ENCODE measurements at regions not wholly inside any gene's neighbourhood (a gene's known extent, or its start where the extent isn't known, plus 50 kb on each side); places are given as distances from the start of the nearest gene placed in this dataset.

- H3K4me1 ChIP-seq, result no peaks in the 10 kb centered on the region
- no peak overlapping the region for H3K4me3 ChIP-seq (ENCODE audit: low read depth, low read length)
- no peak overlapping the region for H3K27ac ChIP-seq
- no peaks in the 10 kb centered on the region for H3K27me3 ChIP-seq (ENCODE audit: control insufficient read depth, insufficient read depth, low read length)
- no peak overlapping the region for H3K4me2 ChIP-seq (ENCODE audit: low read length)
- TF ChIP-seq, protein P1, sequence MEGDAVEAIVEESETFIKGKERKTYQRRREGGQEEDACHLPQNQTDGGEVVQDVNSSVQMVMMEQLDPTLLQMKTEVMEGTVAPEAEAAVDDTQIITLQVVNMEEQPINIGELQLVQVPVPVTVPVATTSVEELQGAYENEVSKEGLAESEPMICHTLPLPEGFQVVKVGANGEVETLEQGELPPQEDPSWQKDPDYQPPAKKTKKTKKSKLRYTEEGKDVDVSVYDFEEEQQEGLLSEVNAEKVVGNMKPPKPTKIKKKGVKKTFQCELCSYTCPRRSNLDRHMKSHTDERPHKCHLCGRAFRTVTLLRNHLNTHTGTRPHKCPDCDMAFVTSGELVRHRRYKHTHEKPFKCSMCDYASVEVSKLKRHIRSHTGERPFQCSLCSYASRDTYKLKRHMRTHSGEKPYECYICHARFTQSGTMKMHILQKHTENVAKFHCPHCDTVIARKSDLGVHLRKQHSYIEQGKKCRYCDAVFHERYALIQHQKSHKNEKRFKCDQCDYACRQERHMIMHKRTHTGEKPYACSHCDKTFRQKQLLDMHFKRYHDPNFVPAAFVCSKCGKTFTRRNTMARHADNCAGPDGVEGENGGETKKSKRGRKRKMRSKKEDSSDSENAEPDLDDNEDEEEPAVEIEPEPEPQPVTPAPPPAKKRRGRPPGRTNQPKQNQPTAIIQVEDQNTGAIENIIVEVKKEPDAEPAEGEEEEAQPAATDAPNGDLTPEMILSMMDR (IDR thresholded peaks at IDR 0.05), result no peak
- H3K9ac ChIP-seq, result no peak overlapping the region
- H3K36me3 ChIP-seq (ENCODE audit: control insufficient read depth, insufficient read depth, low read length), result no peaks in the 10 kb centered on the region
- no peaks in the 10 kb centered on the region for H3K79me2 ChIP-seq
- no peaks in the 10 kb centered on the region for H3K9me3 ChIP-seq (ENCODE audit: control insufficient read depth, low read length)
- H2AFZ ChIP-seq, result no peak overlapping the region
Observed at GRCh38 chr2:226040344-226040900, 640.9 kb downstream of the NYAP2 start.

GRCh38 chr2:226037526-226037925, 638.0 kb downstream of the NYAP2 start:
- H3K9ac ChIP-seq, result no peak overlapping the region
- no peaks in the 10 kb centered on the region for H3K27me3 ChIP-seq (ENCODE audit: control insufficient read depth, insufficient read depth, low read length)
- no peaks in the 10 kb centered on the region for H3K4me1 ChIP-seq
- H3K27ac ChIP-seq, result no peak overlapping the region
- no peaks in the 10 kb centered on the region for H3K36me3 ChIP-seq (ENCODE audit: control insufficient read depth, insufficient read depth, low read length)
- no peaks in the 10 kb centered on the region for H3K9me3 ChIP-seq (ENCODE audit: control insufficient read depth, low read length)
- H3K4me3 ChIP-seq (ENCODE audit: low read depth, low read length), result no peak overlapping the region
- TF ChIP-seq, protein P1 (IDR thresholded peaks at IDR 0.05), result no peak
- H3K79me2 ChIP-seq, result no peaks in the 10 kb centered on the region
- no peak overlapping the region for H2AFZ ChIP-seq
- H3K4me2 ChIP-seq (ENCODE audit: low read length), result no peak overlapping the region

GRCh38 chr2:226031647-226032501, 632.4 kb downstream of the NYAP2 start:
- H3K4me1 ChIP-seq, result no peaks in the 10 kb centered on the region
- no peak overlapping the region for H3K27ac ChIP-seq
- H3K4me2 ChIP-seq (ENCODE audit: low read length), result peak overlapping the region; percentile 79
- peak overlapping the region; percentile 48 for H3K4me3 ChIP-seq (ENCODE audit: low read depth, low read length)
- H3K36me3 ChIP-seq (ENCODE audit: control insufficient read depth, insufficient read depth, low read length), result no peaks in the 10 kb centered on the region
- no peaks in the 10 kb centered on the region for H3K27me3 ChIP-seq (ENCODE audit: control insufficient read depth, insufficient read depth, low read length)
- TF ChIP-seq, protein P1 (IDR thresholded peaks at IDR 0.05), result no peak
- H3K9me3 ChIP-seq (ENCODE audit: control insufficient read depth, low read length), result no peaks in the 10 kb centered on the region
- H3K9ac ChIP-seq, result no peak overlapping the region
- H3K79me2 ChIP-seq, result no peaks in the 10 kb centered on the region
- H2AFZ ChIP-seq, result peak overlapping the region; percentile 77

- TF ChIP-seq, protein P1 (IDR thresholded peaks at IDR 0.05), result no peak
- Histone ChIP-seq H3K79me2 (no peaks in the 10 kb centered on the region), H3K4me3 (ENCODE audit: low read depth, low read length) (peak overlapping the region; percentile 48), H3K4me2 (ENCODE audit: low read length) (peak overlapping the region; percentile 79), H3K9me3 (ENCODE audit: control insufficient read depth, low read length) (no peaks in the 10 kb centered on the region), H3K4me1 (no peaks in the 10 kb centered on the region), H3K36me3 (ENCODE audit: control insufficient read depth, insufficient read depth, low read length) (no peaks in the 10 kb centered on the region), H2AFZ (peak overlapping the region; percentile 77), H3K9ac (no peak overlapping the region), H3K27ac (no peak overlapping the region), H3K27me3 (ENCODE audit: control insufficient read depth, insufficient read depth, low read length) (no peaks in the 10 kb centered on the region)
Observed at GRCh38 chr2:226030788-226031646, 631.5 kb downstream of the NYAP2 start.
